ENCODE measurements at regions not wholly inside any gene's neighbourhood (a gene's known extent, or its start where the extent isn't known, plus 50 kb on each side); places are given as distances from the start of the nearest gene placed in this dataset.

DNA sequence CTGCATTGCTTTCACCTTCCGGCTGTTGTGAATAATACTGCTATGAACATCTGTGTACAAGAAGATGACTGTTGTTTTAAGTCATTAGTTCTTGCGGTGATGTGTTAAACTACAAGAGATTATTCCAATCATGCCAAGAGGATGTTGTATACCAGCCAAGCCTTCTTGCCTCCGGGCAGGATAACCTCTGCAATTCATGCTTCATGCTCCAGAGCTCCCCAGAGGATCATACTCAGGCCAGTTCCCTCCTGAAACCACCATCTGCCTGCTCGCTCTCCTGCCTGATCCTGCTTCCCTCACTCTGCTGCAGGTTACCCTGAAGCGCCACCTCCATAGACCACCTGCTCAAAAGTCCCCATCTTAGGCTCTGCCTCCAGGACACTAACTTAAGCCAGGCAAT, 187.1 kb upstream of the PROK2 start:
- TF ChIP-seq, protein P1, sequence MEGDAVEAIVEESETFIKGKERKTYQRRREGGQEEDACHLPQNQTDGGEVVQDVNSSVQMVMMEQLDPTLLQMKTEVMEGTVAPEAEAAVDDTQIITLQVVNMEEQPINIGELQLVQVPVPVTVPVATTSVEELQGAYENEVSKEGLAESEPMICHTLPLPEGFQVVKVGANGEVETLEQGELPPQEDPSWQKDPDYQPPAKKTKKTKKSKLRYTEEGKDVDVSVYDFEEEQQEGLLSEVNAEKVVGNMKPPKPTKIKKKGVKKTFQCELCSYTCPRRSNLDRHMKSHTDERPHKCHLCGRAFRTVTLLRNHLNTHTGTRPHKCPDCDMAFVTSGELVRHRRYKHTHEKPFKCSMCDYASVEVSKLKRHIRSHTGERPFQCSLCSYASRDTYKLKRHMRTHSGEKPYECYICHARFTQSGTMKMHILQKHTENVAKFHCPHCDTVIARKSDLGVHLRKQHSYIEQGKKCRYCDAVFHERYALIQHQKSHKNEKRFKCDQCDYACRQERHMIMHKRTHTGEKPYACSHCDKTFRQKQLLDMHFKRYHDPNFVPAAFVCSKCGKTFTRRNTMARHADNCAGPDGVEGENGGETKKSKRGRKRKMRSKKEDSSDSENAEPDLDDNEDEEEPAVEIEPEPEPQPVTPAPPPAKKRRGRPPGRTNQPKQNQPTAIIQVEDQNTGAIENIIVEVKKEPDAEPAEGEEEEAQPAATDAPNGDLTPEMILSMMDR (IDR thresholded peaks at IDR 0.05) = no peak
- no peak for DNase-seq
- Histone ChIP-seq H3K36me3 (no peaks in the 10 kb centered on the region), H3K9me3 (peaks cover 0 to 7% (median 0%) of the 10 kb centered on the region in 3 donors), H3K27ac (no peak overlapping the region), H3K4me3 (no peak overlapping the region), H3K4me1 (no peaks in the 10 kb centered on the region), H3K27me3 (peaks cover 0 to 28% of the 10 kb centered on the region in 2 donors)
- intact Hi-C loops (cut with DNase I; ENCODE audit: low total_unique reads) = no loop called here

DNA sequence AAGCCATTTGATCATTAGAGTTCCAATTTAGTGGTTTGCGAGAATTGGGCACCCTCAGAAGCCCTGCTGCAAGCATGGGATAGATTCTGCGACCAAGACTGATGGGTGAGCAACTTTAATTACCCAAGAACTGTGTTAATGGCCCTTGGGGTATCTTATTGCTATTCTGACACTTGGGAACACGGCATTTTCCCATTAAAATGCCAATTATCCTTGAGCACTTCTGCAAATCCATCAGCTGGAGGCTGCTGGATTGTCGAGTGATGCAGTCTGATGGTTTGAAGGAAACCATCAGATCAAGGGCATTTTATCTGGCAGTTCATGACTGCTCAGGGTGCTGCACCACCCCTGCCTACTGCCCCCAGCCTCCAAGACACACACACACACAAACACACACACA, 183.6 kb upstream of the PROK2 start:
- Histone ChIP-seq H3K27ac (no peak overlapping the region), H3K9me3 (no peaks in the 10 kb centered on the region), H3K27me3 (peaks cover 0 to 18% of the 10 kb centered on the region in 2 donors), H3K36me3 (no peaks in the 10 kb centered on the region), H3K4me1 (no peaks in the 10 kb centered on the region), H3K4me3 (no peak overlapping the region)
- no peak for DNase-seq
- TF ChIP-seq, protein P1 (IDR thresholded peaks at IDR 0.05) = no peak
- intact Hi-C loops (cut with DNase I; ENCODE audit: low total_unique reads) = no loop called here

DNA sequence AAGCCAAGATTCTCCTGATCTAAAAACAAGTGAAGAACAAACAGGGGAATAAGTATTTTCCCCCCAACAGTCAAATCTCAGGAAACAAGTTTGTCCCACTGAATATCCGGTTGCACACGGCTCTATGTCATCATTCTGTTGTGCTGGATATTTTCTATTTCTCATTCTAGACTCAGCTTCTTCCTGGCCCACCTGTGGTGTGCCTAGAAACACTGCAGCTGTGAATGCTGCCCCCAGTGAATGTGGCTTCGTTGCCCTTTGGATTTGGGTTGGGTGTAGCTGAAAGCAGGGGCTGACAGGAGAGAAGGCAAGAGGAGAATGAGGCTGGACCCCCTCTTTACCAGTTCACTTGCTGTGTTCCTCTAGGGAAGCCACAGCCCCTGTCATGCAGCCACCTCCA, 181.2 kb upstream of the PROK2 start:
- Histone ChIP-seq H3K36me3 (no peaks in the 10 kb centered on the region), H3K9me3 (no peaks in the 10 kb centered on the region), H3K27me3 (peaks cover 0 to 11% of the 10 kb centered on the region in 2 donors), H3K27ac (no peak overlapping the region), H3K4me3 (no peak overlapping the region), H3K4me1 (no peaks in the 10 kb centered on the region)
- TF ChIP-seq, protein P1 (IDR thresholded peaks at IDR 0.05) = no peak
- intact Hi-C loops (cut with DNase I; ENCODE audit: low total_unique reads) = no loop called here
- DNase-seq = no peak

DNA sequence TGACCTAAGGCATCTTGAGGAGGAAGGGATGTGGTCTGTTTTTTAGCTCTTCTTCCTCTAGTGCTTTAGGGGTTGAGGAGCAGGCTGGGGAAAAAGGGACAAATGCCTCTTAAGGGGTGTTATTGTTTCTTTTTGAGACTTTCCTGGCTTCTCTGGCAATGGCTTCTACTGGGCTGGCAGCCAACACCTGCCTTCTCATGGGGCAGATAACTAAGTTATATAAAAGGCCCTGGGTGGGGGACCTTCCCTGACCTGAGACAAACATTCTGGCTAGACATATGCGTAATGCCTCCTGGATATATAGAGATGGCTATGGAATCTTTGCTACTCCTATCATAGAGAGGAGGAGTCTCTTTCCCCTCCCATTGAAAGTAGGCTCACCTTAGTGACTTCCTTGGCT, 179.2 kb upstream of the PROK2 start:
- H3K36me3 ChIP-seq = no peaks in the 10 kb centered on the region
- intact Hi-C loops (cut with DNase I; ENCODE audit: low total_unique reads) = no loop called here
- H3K4me1 ChIP-seq = no peaks in the 10 kb centered on the region
- DNase-seq = no peak
- no peak overlapping the region for H3K27ac ChIP-seq
- H3K4me3 ChIP-seq = no peak overlapping the region
- H3K9me3 ChIP-seq = no peaks in the 10 kb centered on the region
- H3K27me3 ChIP-seq = peaks cover 0 to 11% of the 10 kb centered on the region in 2 donors
- TF ChIP-seq, protein P1 (IDR thresholded peaks at IDR 0.05) = no peak

DNA sequence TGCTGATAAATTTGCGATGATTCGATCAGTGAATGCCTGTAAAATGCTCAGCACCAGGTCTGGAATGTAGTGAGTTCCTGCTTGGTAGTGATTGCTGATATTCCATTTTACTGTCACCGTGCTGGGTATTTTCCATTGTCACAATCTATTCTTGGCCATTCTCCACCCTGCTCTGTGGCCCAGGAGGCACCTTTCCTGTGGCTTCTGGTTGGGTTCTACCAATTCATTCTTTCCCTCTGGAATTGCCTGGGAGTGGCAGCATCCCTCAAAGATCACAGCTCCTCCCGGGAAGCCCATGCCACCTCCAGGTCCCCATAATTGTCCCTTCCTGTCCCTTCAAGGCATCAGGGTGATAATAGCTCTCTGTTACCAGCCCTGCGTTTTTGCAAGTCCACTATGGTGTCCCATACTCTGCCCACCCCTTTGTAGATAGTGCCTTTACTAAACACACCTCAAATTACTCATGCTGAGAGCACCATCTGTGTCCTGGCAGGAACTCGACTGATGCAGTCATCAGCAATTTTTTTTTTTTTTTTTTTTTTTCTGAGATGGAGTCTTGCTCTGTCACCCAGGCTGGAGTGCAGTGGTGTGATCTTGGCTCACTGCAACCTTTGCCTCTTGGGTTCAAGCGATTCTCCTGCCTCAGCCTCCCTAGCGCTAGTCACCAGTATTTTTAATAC, 177.8 kb upstream of the PROK2 start:
- intact Hi-C loops (cut with DNase I; ENCODE audit: low total_unique reads) = no loop called here
- Histone ChIP-seq H3K9me3 (no peaks in the 10 kb centered on the region), H3K27me3 (peaks cover 0 to 9% of the 10 kb centered on the region in 2 donors), H3K27ac (no peak overlapping the region), H3K4me3 (no peak overlapping the region), H3K4me1 (no peaks in the 10 kb centered on the region), H3K36me3 (no peaks in the 10 kb centered on the region)
- TF ChIP-seq, protein P1 (IDR thresholded peaks at IDR 0.05) = no peak
- DNase-seq = no peak

DNA sequence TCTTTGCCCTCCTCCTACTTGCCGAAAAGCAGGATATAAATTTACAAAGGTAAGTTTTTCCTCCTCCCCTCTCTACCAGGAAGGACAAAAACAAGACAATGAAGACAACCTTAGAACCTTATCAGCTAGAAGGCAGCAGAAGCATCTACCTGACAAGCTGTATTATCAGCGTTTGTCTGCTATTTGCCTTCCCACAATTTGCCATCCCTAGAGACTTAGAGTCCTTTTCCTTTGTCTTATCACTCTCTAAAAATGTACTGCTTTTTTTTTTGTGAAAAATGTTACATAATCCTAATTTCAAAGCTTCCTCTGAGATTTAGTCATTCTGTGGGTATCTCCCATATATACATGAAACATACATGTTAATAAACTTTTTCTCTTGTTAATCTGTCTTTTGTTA, 176.9 kb upstream of the PROK2 start:
- Histone ChIP-seq H3K9me3 (no peaks in the 10 kb centered on the region), H3K27me3 (peaks cover 0 to 7% of the 10 kb centered on the region in 2 donors), H3K4me3 (no peak overlapping the region), H3K36me3 (no peaks in the 10 kb centered on the region), H3K27ac (no peak overlapping the region), H3K4me1 (no peaks in the 10 kb centered on the region)
- no peak for DNase-seq
- TF ChIP-seq, protein P1 (IDR thresholded peaks at IDR 0.05) = no peak
- intact Hi-C loops (cut with DNase I; ENCODE audit: low total_unique reads) = no loop called here

Measured in tibial artery (tissue), 4 donors.